Esophagus squamous epithelium (tissue), 4 donors: ENCODE measurements at regions not wholly inside any gene's neighbourhood (a gene's known extent, or its start where the extent isn't known, plus 50 kb on each side); places are given as distances from the start of the nearest gene placed in this dataset.
"Not testable (repeated sequence)": the region's sequence is repeated elsewhere in the genome, so short reads cannot be mapped to it uniquely, and the experiment has no call there.

Experiments
- CTCF ChIP-seq, 6 experiments: fragments of 450-650 bp in 4 of 6; fragments of 200-600 bp in 2 of 6; sonication (generic) in 2 of 6; IDR thresholded peaks; one replicate each; pipeline ENCODE4 v1.5.1; 2016 to 2019; ENCODE audit warnings: antibody characterized with exemption in 6 of 6, mild to moderate bottlenecking in 4 of 6, moderate library complexity in 4 of 6
- POLR2A ChIP-seq, 4 donors: fragments of 450-650 bp; IDR thresholded peaks; one replicate each; pipeline ENCODE4 v1.6.1; 2017; ENCODE audit warnings: antibody characterized with exemption in 4 of 4, mild to moderate bottlenecking in 4 of 4, moderate library complexity in 3 of 4

- not testable (repeated sequence) for TF ChIP-seq POLR2A, CTCF (IDR thresholded peaks at IDR 0.05)
Measured at GRCh38 chr2:87456477-87457128, 291.3 kb upstream of the PLGLB2 start.
